GM21786 (cell line): ENCODE measurements at regions not wholly inside any gene's neighbourhood (a gene's known extent, or its start where the extent isn't known, plus 50 kb on each side); places are given as distances from the start of the nearest gene placed in this dataset.
"Not testable (repeated sequence)": the region's sequence is repeated elsewhere in the genome, so short reads cannot be mapped to it uniquely, and the experiment has no call there.

Source experiments
- ATAC-seq: cut with Tn5 transposase; IDR thresholded peaks from one replicate; pipeline ENCODE4 v1.9.1; 2021; ENCODE audit not compliant: unreplicated experiment

- ATAC-seq, result no peak
Measured at GRCh38 chr3:190193210-190193609, 72.5 kb upstream of the P3H2 start.

DNA sequence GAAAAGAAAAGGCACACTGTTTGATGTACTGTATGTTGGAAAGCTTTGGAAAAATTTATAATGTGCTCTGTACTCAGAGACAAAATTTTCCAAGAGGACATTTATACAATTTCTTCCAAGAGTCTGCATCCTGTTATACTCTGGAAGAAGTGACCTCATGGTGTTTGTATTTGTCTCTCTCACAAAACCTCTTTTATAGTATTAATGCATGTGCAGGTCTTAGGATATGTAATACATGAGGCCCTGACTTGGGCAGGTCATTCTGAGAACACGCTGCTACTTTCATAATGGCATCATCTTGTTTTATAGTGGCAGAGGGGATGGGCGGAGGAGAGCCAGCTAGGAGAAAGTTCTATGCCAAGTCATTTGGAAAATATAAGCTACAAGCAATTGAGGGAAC is 72.0 kb upstream of the P3H2 start:
- ATAC-seq, result no peak

DNA sequence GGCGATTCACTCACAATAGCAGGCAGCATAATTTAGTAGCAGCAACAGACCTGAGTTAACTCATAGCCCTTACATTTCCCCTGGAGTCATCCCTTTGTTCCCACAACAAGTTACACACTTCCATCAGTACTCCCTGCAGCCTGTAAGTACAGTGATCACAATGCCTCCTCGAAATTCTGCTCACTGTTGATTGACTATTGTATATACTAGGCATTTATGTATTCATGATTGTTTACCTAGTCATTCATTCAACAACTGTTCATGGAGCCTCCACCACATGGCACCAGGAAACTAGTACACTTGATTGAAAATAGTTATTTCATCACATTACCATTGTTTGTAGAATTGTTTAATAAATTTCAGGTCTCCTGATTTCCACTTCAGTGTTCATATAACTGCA is 71.4 kb upstream of the P3H2 start:
- no peak for ATAC-seq

GRCh38 chr3:190188197-190188596 is 67.5 kb upstream of the P3H2 start:
- no peak for ATAC-seq

GRCh38 chr3:190183121-190183520 is 62.4 kb upstream of the P3H2 start:
- ATAC-seq, result no peak

DNA sequence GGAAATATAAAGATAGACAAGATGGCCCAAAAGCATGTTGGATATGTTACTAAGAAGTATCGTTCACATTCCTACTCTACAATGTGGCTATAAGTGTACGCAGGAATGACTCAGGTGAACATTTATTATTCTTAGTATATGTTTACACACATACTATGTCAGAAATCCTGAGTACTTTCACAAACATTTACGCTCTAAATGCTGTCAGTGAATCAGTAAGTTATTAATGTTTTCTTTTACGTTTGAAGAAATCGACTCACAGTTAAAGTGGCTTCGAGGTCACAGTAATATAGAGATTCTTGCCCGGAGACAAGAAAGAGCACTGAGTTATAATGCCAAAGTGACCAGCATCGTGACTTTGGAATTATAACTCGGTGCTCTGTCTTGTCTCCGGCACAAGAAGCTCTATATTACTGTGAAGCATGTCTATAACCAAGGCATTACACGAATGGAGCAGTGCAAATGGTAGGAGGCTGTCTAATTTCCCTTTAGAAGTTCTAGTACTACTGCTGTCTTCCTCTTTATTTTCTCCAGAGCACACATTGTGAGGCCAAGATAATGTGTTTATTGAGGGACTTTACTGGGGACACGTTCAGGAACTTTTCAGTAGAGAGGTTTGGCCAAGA is 61.8 kb upstream of the P3H2 start:
- no peak for ATAC-seq

DNA sequence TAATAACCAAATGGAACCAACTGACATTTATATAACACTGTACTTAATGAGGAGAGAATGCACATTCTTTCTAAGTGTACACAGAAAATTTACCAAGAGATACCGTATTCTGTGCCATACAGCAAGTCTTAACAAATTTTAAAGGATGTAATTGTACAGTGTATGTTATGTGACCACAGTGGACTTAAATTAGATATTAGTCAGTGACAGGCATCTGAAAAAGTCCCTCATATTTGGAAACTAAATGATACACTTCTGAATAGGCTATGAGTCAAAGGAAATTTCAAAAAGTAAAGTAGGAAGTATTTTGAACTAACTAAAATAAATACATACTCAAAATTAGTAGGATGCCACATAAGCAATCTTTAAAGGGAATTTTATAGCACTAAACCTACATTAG is 59.6 kb upstream of the P3H2 start:
- ATAC-seq, result no peak

- no peak for ATAC-seq
Measured at GRCh38 chr3:190178779-190179178, 58.1 kb upstream of the P3H2 start.

DNA sequence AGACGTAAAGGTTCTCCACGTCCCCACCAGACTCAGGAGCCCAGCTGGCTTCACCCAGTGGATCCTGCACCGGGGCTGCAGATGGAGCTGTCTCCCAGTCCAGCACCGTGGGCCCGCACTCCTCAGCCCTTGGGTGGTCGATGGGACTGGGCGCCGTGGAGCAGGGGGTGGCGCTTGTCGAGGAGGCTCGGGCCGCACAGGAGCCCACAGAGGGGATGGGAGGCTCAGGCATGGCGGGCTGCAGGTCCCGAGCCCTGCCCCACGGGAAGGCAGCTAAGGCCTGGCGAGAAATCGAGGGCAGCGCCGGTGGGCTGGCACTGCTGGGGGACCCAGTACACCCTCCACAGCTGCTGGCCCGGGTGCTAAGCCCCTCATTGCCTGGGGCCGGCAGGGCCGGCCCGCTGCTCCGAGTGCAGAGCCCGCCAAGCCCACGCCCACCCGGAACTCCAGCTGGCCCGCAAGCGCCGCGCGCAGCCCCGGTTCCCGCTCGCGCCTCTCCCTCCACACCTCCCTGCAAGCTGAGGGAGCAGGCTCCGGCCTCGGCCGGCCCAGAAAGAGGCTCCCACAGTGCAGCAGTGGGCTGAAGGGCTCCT is 56.3 kb upstream of the P3H2 start:
- not testable (repeated sequence) for ATAC-seq

DNA sequence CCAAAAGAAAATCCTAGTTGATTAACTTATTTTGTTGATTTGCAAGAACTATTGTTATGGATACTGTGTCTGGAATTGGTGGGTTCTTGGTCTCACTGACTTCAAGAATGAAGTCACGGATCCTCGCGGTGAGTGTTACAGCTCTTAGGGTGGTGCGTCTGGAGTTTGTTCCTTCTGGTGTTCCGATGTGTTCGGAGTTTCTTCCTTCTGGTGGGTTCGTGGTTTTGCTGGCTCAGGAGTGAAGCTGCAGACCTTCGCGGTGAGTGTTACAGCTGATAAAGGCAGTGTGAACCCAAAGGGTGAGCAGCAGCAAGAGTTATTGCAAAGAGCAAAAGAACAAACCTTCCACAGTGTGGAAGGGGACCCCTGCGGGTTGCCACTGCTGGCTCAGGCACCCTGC is 55.4 kb upstream of the P3H2 start:
- ATAC-seq, result not testable (repeated sequence)

DNA sequence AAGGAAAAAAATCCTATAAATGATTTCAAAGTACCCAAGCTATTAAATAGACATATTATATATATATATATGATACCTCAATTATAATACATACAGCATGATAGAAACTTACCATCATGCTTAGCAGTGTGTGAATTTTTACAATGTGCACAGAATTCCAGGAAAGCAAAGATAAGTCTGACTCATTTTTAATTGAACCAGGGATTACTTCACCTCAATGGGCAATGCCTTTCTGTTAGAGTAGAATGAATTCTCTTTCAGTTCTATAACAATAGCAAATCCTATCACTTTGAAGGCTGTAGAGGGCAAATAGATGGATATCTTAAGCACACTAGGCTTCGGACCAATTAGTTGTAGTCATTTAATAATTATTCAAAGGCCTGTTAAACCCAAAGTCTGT is 54.8 kb upstream of the P3H2 start:
- no peak for ATAC-seq

DNA sequence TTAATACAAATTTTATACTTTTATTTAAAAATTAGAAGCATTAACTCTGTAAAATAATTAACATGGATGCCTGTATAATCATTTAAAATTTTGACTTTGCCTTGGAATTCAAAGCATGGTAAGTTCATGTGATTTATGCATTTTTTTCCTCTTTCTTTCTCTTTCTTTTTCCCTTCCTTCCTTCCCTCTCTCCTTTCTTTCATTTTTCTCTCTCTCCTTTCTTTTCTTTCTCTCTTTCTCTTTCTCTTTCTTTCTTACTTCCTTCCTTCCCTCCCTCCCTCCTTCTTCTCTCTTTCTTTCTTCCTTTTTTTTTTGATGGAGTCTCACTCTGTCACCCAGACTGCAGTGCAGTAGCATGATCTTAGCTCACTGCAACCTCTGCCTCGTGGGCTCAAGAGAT is 53.8 kb upstream of the P3H2 start:
- ATAC-seq, result no peak

- ATAC-seq, result no peak
Measured at GRCh38 chr3:190173426-190173825, 52.7 kb upstream of the P3H2 start.

GRCh38 chr3:190172751-190173150 is 52.1 kb upstream of the P3H2 start:
- no peak for ATAC-seq
